DND-41 (cell line): ENCODE measurements at regions not wholly inside any gene's neighbourhood (a gene's known extent, or its start where the extent isn't known, plus 50 kb on each side); places are given as distances from the start of the nearest gene placed in this dataset.
"Not testable (repeated sequence)": the region's sequence is repeated elsewhere in the genome, so short reads cannot be mapped to it uniquely, and the experiment has no call there.

ENCODE experiments used
- EZH2 ChIP-seq: IDR thresholded peaks from 3 replicates; pipeline ENCODE4 v1.6.1; 2012; ENCODE audit warnings: borderline replicate concordance, low read depth, mild to moderate bottlenecking, moderate library complexity, low read length, inconsistent platforms; ENCODE audit not compliant: severe bottlenecking
- TF ChIP-seq, protein P1 (sequence below): IDR thresholded peaks from 2 replicates; pipeline ENCODE4 v1.5.1; 2012; ENCODE audit warnings: borderline replicate concordance, low read length, moderate library complexity, mild to moderate bottlenecking; ENCODE audit not compliant: poor library complexity, severe bottlenecking; ENCODE audit errors: extremely low read depth

DNA sequence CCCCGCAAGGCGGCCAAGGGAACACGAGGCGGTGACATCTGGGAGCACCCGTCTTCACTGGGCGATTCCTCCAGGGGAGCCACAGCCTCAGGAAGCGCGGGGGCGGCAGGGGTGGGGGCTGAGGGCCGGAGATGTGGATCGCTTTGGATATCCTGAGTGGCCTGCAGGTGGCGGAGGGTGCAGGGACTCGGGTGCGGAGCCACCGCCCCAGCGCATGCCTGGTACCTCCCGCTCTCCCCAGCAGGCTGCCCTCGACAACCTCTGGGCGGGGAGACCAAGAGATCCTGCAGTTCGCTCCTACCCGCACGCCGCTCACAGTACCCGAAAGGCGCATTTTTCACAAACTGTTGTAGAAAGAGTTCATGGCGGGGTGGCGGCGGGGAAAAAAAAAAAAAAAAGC is 162.9 kb upstream of the PRKX start:
- TF ChIP-seq, protein P1, sequence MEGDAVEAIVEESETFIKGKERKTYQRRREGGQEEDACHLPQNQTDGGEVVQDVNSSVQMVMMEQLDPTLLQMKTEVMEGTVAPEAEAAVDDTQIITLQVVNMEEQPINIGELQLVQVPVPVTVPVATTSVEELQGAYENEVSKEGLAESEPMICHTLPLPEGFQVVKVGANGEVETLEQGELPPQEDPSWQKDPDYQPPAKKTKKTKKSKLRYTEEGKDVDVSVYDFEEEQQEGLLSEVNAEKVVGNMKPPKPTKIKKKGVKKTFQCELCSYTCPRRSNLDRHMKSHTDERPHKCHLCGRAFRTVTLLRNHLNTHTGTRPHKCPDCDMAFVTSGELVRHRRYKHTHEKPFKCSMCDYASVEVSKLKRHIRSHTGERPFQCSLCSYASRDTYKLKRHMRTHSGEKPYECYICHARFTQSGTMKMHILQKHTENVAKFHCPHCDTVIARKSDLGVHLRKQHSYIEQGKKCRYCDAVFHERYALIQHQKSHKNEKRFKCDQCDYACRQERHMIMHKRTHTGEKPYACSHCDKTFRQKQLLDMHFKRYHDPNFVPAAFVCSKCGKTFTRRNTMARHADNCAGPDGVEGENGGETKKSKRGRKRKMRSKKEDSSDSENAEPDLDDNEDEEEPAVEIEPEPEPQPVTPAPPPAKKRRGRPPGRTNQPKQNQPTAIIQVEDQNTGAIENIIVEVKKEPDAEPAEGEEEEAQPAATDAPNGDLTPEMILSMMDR, result not testable (repeated sequence)
- not testable (repeated sequence) for TF ChIP-seq EZH2
